Myocyte (in vitro differentiated cells): ENCODE measurements at regions not wholly inside any gene's neighbourhood (a gene's known extent, or its start where the extent isn't known, plus 50 kb on each side); places are given as distances from the start of the nearest gene placed in this dataset.

ENCODE experiments used
- DNase-seq: peaks from one replicate; pipeline ENCODE4 v3.0.0-alpha.2; 2012; ENCODE audit warnings: low read depth

GRCh38 chr3:164278550-164278949, 799.7 kb downstream of the SI start:
- DNase-seq = no peak

- no peak for DNase-seq
These were observed 811.2 kb downstream of the SI start for GRCh38 chr3:164267053-164267452.

DNA sequence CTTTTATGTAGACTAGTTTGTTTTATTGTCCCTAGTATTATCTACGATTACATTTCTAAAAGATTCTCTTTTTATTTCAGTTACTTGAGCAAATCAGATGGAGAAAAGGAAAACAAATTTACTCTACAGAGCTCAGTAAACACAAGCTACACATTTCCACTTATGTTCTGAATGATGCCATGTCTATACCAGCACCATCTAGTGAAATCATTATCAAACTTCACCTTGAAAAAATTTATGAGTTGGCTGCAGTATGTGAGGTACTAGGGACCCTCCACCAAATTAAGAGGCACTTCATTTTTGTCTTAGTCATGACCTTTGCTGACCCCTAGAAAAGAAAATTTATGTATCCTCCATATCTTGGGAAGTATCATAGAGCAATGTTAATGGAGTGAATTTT, 827.4 kb downstream of the SI start:
- no peak for DNase-seq

- no peak for DNase-seq
These were observed 841.4 kb downstream of the SI start for GRCh38 chr3:164236851-164237250.

DNA sequence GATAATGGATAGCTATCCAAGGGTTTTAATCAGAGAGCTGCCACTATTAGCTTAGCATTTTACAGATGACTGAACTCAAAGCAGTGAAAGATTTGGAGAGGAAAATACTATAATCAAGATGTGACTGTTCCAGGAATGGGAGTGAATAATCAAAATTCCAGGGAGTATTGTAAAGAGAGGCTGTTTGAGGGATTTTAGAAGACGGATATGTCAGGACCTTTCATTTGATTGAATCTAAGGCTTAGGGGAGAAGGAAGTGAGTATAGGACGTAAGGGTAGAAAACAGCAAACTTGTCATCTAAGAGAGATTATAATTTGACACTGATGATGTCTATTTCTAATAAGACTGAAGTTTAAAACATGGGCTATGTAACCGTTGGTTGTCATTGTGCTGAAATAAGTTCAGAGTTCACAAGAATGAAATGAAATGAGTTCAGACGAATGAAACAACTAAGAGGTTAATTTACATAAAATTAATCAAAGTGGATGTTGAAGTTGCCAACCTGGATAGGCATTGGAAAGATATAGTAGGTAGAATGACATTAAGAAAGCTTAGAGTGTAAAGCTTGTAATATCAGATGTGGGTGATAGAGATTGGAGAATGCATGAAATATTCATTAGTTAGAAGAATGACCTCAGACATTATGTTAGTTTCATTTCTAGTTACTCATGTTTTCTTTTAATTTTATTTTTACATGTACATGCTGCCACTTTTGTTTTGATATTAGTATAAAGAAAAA, 842.8 kb downstream of the SI start:
- DNase-seq = no peak

GRCh38 chr3:164233951-164234350, 844.3 kb downstream of the SI start:
- DNase-seq = no peak

- DNase-seq = no peak
These were observed 846.6 kb downstream of the SI start for GRCh38 chr3:164231718-164232117.

GRCh38 chr3:164230385-164231094, 847.8 kb downstream of the SI start:
- no peak for DNase-seq

GRCh38 chr3:164224126-164224525, 854.2 kb downstream of the SI start:
- DNase-seq = no peak

DNA sequence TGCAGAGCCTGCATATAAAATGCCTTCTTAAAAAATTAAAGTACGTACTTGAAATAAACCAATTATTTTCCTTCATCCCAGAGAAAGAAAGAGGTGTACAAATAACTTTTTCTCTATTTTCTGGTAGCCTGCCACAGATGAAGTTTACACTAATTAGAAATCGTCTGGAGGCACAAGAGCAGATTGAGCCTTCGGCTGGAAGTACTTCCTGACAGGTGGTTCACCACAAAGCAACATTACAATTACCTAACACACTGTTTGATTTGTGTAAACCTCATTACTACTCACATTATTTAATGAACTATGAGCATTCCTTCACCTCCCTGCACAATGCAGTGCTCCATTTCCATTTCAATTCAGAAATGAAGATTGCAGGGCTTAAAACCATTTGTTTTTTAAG, 856.1 kb downstream of the SI start:
- no peak for DNase-seq

DNA sequence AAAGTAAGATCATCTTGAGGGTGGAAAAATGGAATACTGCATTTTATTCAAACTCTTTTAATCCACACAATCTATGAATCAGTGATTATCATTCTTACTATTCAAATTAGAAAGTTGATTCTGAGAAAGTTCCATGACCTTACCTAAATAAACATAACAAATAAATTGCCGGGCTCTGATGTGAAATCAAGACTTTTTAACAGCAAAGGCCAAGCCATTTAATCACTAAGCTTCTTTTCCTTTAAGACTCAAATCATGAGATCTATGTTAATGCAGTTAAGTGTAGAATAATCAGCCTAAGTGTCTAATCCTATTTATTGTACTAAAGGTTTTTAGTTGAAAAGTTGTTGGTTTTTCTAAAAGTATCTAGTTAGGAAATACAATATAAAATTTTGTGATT, 857.0 kb downstream of the SI start:
- DNase-seq = no peak

GRCh38 chr3:164209363-164209762, 868.9 kb downstream of the SI start:
- DNase-seq = no peak

DNA sequence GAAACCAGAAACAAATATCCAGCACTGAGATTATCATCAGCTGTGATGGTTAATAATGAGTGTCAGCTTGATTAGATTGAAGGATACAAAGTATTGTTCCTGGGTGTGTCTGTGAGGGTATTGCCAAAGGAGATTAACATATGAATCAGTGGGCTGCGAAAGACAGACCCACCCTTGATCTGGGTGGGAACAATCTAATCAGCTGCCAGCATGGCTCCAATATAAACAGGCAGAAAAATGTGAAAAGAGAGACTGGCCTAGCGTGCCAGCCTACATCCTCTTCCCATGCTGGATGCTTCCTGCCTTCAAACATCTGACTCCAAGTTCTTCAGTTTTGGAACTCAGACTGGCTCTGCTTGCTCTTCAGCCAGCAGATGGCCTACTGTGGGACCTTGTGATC, 869.5 kb downstream of the SI start:
- DNase-seq = no peak

DNA sequence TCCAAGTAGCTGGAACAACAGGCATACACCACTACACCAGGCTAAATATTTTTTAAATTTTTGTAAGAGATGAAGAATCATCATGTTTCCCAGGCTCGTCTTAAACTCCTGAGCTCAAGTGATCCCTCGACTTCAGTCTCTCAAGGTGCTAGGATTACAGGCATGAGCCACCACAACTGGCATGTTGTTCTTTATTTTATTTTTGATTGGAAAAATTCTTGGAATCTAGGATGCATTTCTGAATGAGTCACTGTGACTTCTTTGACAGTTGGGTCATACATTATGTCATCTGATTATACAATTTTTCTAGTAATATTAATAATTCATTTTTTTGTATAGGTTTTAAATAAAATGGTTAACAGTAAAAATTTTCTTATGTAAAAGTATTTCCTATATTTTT, 870.2 kb downstream of the SI start:
- DNase-seq = no peak

GRCh38 chr3:164200053-164200823, 878.1 kb downstream of the SI start:
- no peak for DNase-seq

DNA sequence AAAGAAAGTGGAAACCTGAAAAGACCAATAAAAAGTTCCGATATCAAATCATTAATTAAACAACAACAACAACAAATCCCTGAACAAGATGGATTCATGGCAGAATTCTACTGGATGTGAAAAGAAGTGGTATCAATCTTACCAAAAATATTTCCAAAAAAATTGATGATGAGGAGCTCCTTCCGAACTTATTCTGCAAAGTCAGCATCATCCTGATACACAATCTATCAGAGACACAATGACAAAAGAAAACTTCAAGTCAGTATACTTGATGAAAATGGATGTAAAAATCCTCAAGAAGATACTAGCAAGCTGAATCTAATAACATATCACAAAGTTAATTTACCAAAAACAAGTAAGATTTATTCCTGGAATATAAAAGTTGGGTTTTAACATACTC, 881.8 kb downstream of the SI start:
- no peak for DNase-seq

- no peak for DNase-seq
These were observed 883.5 kb downstream of the SI start for GRCh38 chr3:164194842-164195241.

GRCh38 chr3:164192974-164193373, 885.3 kb downstream of the SI start:
- no peak for DNase-seq

- DNase-seq = no peak
These were observed 887.7 kb downstream of the SI start for GRCh38 chr3:164190566-164190965.

DNA sequence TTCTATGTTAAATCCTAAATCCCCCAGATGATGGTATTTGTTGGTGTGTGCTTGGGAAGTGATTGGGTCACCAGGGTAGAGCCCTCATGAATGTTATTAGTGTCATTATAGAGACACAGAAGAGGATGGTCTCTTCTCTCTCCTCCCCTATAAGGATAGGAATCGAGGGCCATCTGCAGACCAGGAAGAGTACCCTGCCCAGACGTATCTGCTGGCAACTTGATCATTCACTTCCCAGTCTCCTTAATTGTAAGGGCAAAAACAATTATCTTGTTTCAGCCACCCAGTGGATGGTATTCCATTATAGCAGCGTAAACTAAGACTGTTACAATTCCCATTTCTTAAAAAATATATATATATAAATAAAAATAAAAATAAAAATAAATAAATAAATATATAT, 892.2 kb downstream of the SI start:
- DNase-seq = no peak

DNA sequence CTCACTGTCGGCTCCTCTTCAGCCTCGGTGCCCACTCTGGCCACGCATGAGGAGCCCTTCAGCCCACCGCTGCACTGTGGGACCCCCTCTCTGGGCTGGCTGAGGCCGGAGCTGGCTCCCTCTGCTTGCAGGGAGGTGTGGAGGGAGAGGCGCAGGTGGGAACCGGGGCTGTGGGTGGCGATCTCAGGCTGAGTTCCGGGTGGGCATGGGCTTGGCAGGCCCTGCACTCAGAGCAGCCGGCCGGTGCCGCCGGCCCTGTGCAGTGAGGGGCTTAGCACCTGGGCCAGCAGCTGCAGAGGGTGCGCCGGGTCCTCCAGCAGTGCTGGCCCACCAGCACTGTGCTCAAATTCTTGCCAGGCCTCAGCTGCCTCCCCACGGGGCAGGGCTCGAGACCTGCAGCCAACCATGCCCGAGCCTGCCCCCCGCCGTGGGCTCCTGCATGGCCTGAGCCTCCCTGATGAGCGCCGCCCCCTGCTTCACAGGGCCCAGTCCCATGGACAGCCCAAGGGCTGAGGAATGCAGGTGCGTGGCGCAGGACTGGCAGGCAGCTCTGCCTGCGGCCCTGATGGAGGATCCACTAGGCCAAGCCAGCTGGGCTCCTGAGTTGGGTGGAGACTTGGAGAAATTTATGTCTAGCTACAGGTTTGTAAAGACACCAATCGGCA, 899.1 kb downstream of the SI start:
- no peak for DNase-seq

DNA sequence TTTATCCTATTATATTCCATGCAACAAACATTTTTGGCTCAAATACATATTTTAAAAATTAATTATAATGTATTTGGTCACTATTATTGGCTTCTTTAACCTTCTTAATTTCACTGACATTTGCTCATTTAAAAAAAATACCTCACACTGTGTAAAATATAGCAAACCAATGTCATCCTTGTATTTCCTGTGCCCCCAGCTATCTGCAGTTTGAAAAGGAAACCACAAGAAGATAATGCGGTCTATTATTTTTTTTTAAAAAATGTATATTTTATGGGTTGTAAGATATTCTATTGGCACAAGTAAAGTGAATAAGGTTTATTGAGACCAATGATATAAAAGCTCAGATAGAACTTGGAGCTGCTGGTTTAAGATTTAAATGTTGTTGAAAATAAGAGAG, 904.2 kb downstream of the SI start:
- DNase-seq = no peak
